ENCODE measurements at regions not wholly inside any gene's neighbourhood (a gene's known extent, or its start where the extent isn't known, plus 50 kb on each side); places are given as distances from the start of the nearest gene placed in this dataset.

DNA sequence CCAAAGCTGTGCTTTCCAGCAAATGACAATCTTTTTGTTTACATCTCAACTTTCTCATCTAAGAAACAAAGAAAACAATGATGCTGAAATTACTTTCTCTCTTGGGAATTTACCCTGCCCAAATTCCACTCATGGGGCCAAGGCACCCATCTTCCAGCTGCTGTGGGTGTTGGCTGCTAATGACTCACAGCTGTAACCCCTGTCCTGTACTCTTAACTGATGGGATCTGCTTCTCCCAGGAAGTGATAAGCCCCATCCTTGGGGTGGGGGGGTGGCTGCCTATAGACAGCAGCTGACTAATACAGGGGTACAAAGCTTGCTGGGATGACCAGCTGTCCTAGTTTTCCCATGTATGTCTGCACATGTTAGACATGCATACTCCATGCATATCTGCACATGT, 938.6 kb downstream of the C6orf118 start:
- TF ChIP-seq, protein P1, sequence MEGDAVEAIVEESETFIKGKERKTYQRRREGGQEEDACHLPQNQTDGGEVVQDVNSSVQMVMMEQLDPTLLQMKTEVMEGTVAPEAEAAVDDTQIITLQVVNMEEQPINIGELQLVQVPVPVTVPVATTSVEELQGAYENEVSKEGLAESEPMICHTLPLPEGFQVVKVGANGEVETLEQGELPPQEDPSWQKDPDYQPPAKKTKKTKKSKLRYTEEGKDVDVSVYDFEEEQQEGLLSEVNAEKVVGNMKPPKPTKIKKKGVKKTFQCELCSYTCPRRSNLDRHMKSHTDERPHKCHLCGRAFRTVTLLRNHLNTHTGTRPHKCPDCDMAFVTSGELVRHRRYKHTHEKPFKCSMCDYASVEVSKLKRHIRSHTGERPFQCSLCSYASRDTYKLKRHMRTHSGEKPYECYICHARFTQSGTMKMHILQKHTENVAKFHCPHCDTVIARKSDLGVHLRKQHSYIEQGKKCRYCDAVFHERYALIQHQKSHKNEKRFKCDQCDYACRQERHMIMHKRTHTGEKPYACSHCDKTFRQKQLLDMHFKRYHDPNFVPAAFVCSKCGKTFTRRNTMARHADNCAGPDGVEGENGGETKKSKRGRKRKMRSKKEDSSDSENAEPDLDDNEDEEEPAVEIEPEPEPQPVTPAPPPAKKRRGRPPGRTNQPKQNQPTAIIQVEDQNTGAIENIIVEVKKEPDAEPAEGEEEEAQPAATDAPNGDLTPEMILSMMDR (IDR thresholded peaks at IDR 0.05), result no peak
- TF ChIP-seq POLR2A (IDR thresholded peaks at IDR 0.05) (no peak), POLR2AphosphoS5 (IDR thresholded peaks at IDR 0.05) (no peak), EP300 (IDR thresholded peaks at IDR 0.05; ENCODE audit: low read depth) (no peak)
